Vagina (tissue), 2 donors: ENCODE measurements at regions not wholly inside any gene's neighbourhood (a gene's known extent, or its start where the extent isn't known, plus 50 kb on each side); places are given as distances from the start of the nearest gene placed in this dataset.

Source experiments
- POLR2A ChIP-seq, 2 donors: fragments of 450-650 bp; IDR thresholded peaks; one replicate each; pipeline ENCODE4 v1.6.1; 2017; ENCODE audit warnings: antibody characterized with exemption in 2 of 2, mild to moderate bottlenecking in 2 of 2, moderate library complexity in 2 of 2
- POLR2AphosphoS5 ChIP-seq, 2 donors: sonication (generic); formaldehyde crosslinking; IDR thresholded peaks; one replicate each; pipeline ENCODE4 v1.9.0; 2017; ENCODE audit warnings: antibody characterized with exemption in 2 of 2, mild to moderate bottlenecking in 2 of 2, low read depth in 1 of 2; ENCODE audit not compliant: insufficient read depth in 1 of 2
- TF ChIP-seq, protein P1 (sequence below), 3 experiments: fragments of 450-650 bp in 2 of 3; fragments of 200-600 bp in 1 of 3; sonication (generic) in 1 of 3; IDR thresholded peaks; one replicate each; pipeline ENCODE4 v1.5.1; 2017 to 2019; ENCODE audit warnings: antibody characterized with exemption in 3 of 3, mild to moderate bottlenecking in 2 of 3, moderate library complexity in 2 of 3

DNA sequence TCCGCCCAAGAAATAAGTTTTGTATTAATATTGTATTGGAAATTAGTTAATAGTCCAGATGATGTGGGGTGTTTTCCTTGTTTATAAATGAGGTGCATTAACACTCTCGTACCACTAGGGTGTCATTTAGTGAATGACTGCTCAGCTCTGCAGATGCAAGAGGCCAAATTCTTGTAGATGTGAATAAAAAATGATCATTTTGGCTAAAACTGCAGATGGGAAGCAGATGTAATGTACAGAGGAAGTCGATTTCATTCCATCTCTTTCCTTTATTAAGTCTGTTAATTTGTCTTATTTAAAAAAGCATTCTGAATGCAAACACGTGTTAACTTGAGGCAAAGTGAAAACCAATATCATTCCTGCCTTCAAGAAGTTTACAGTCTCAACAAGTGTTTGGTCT lies 108.1 kb downstream of the DHX15 start:
- TF ChIP-seq POLR2AphosphoS5 (IDR thresholded peaks at IDR 0.05; ENCODE audit: insufficient read depth in 1 of 2, low read depth in 1 of 2) (no peak), POLR2A (IDR thresholded peaks at IDR 0.05) (no peak)
- TF ChIP-seq, protein P1, sequence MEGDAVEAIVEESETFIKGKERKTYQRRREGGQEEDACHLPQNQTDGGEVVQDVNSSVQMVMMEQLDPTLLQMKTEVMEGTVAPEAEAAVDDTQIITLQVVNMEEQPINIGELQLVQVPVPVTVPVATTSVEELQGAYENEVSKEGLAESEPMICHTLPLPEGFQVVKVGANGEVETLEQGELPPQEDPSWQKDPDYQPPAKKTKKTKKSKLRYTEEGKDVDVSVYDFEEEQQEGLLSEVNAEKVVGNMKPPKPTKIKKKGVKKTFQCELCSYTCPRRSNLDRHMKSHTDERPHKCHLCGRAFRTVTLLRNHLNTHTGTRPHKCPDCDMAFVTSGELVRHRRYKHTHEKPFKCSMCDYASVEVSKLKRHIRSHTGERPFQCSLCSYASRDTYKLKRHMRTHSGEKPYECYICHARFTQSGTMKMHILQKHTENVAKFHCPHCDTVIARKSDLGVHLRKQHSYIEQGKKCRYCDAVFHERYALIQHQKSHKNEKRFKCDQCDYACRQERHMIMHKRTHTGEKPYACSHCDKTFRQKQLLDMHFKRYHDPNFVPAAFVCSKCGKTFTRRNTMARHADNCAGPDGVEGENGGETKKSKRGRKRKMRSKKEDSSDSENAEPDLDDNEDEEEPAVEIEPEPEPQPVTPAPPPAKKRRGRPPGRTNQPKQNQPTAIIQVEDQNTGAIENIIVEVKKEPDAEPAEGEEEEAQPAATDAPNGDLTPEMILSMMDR (IDR thresholded peaks at IDR 0.05), result no peak
